ENCODE measurements at regions not wholly inside any gene's neighbourhood (a gene's known extent, or its start where the extent isn't known, plus 50 kb on each side); places are given as distances from the start of the nearest gene placed in this dataset.
"Not testable (repeated sequence)": the region's sequence is repeated elsewhere in the genome, so short reads cannot be mapped to it uniquely, and the experiment has no call there.

GRCh38 chr9:22650946-22651345 is 204.3 kb downstream of the DMRTA1 start:
- no peak for DNase-seq (ENCODE audit: low spot score)

GRCh38 chr9:22654833-22655232 is 208.2 kb downstream of the DMRTA1 start:
- no peak for DNase-seq (ENCODE audit: low spot score)

GRCh38 chr9:22657713-22658112 is 211.1 kb downstream of the DMRTA1 start:
- no peak for DNase-seq (ENCODE audit: low spot score)

DNA sequence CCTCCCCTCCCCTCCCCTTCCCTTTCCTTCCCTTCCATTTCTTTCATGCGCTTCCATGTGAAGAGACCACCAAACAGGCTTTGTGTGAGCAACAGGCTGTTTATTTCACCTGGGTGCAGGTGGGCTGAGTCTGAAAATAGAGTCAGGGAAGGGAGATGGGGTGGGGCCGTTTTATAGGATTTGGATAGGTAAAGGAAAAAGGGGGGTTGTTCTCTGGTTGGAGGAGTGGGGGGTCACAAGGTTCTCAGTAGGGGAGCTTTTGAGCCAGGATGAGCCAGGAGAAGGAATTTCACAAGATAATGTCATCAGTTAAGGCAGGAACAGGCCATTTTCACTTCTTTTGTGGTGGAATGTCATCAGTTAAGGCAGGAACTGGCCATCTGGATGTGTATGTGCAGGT is 211.9 kb downstream of the DMRTA1 start:
- DNase-seq (ENCODE audit: low spot score): not testable (repeated sequence)

DNA sequence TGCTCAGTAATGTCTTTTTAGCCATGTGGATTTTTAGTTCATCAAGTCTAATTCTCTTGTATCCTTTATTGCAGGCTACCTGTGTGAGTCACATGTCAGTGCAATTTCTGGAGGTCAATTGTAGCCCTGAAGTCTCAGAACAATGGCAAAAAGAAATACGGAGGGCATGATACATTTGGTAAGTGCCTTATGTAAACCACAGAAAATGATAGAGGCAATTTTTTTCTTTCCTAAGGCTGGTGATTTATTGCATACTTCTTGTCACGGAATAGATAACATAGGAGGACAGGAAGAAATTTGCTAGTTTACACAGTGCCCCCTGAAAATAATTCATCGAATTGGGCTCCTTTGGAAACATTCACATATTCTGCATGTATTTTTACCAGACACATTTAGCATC is 235.9 kb downstream of the DMRTA1 start:
- DNase-seq (ENCODE audit: low spot score): no peak

DNA sequence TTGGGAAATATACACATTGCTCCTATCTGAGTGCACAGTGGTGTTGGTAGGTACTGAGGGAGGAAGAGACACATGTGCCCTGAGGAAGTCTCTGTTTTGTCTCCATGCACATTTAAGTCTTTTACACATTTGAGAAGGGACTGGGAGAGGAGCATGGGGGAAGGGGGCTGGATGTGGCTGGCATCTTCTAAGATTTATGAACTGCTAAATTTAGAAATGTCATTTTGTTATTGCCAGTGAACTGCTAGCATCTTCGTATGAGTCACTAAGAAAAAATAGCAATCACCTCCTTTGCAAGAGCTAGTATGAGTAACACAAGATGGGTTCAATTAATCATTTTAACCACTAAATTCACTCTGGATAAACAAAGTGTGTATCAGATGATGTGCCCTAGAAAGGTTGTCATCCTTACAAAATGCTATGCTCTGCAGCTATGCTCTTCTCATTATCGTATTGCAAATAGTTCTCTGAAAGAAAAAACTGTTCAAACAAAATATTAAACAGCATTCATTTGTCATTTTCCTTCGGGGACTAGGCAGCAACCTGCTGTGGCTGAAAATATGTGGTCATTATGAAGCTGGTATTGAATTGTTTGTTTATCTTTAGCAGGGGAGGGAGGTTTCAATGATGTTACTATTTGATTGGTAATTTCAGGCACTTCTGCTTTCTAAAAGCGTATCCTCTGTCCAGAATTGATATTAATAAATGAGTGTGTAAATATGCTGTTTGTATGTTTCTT is 236.5 kb downstream of the DMRTA1 start:
- DNase-seq (ENCODE audit: low spot score): peak; percentile 45

DNA sequence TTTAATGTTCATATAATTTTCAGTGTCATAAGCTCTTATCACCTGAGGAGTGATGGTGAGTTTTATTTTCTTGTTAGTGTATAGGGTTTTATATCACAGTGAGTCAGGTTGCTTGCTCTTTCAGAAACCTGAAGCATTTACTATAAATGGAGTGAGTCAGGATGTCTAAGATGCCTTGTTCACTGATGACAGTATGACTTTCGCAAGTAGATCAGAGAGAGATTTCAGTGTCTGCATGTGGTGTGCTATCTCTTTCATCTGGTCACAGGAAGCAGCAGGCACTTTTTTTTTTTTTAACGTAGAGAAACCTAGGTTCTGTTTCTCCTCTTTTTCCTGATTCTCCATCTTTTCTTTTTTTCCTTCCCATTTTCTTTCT is 237.1 kb downstream of the DMRTA1 start:
- DNase-seq (ENCODE audit: low spot score): peak; percentile 71

GRCh38 chr9:22693156-22693555 is 246.5 kb downstream of the DMRTA1 start:
- DNase-seq (ENCODE audit: low spot score): no peak

GRCh38 chr9:22700171-22700570 is 253.5 kb downstream of the DMRTA1 start:
- no peak for DNase-seq (ENCODE audit: low spot score)

DNA sequence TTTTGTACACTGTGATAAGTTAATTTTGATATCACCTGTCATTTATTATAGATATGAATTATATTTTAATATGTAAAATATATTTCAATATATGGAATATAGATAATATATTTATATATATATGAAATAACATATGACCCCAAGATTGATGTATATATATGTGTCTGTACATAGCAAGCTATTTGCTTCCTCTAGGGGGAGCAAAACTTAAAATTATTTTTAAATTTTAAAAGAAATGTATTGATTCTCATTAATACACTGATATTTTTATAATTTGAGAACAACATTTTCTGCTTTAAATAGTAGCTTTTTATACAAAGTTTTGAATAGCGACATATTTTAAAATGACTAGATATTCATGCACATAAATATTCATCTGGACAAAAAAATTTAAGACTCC is 272.0 kb downstream of the DMRTA1 start:
- no peak for DNase-seq (ENCODE audit: low spot score)

DNA sequence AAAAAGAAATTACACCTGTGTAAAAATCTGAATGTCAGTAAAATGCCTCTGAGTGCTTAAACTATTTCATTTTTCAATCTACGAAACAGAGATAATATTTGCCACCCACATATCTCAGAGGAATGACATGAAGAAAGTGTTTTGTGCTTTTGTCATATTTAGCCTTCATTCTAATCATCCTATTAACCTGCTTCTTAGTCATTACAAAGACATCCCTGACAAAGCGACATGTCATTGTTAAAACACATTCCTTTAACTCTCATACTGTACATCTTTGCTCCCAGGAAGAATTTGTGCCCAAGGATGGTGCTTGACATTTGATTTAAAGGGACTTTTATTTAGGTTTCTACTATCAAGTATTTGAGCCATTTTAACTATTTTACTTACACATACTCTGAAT is 275.9 kb downstream of the DMRTA1 start:
- peak; percentile 16 for DNase-seq (ENCODE audit: low spot score)

GRCh38 chr9:22731786-22732185 is 285.2 kb downstream of the DMRTA1 start:
- DNase-seq (ENCODE audit: low spot score): no peak

DNA sequence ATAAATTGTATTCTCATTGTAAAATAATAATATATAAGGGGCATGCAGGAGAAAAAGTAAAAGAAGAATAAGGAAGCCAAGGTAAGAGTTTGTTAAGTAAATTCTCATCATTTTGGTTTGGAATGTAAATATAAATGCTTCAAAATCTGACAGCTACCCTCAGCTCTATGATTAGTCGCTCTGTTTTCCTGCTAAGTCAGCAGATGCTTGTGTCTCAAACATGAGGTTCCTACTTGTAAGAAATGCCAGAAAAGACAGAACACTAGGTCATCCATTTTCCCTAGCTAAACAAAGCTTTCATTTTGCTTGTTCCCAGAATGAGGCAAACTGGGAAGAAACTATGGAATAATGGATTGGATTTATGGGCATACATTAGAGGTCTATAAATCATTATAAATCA is 293.1 kb downstream of the DMRTA1 start:
- no peak for DNase-seq (ENCODE audit: low spot score)

DNA sequence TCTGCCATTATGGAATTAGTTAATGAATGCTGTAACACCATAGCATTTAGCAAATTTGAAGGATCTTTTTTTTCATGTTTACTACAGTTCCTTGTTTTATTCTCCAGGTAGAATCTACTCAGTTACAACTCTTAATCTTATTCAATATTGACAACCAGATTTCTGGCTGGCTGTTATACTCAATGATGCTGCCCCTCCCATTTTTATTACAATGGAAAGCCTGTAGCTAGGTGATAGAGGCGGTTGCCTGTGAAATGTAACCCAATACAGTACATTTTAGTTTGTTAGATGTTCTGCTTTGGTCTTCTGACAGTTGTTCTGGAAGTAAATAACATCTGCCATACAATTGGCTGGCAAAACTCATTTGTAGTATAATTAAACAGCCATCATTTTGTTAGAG is 294.2 kb downstream of the DMRTA1 start:
- DNase-seq (ENCODE audit: low spot score): no peak

- DNase-seq (ENCODE audit: low spot score): no peak
Observed at GRCh38 chr9:22742401-22742800, 295.8 kb downstream of the DMRTA1 start.

DNA sequence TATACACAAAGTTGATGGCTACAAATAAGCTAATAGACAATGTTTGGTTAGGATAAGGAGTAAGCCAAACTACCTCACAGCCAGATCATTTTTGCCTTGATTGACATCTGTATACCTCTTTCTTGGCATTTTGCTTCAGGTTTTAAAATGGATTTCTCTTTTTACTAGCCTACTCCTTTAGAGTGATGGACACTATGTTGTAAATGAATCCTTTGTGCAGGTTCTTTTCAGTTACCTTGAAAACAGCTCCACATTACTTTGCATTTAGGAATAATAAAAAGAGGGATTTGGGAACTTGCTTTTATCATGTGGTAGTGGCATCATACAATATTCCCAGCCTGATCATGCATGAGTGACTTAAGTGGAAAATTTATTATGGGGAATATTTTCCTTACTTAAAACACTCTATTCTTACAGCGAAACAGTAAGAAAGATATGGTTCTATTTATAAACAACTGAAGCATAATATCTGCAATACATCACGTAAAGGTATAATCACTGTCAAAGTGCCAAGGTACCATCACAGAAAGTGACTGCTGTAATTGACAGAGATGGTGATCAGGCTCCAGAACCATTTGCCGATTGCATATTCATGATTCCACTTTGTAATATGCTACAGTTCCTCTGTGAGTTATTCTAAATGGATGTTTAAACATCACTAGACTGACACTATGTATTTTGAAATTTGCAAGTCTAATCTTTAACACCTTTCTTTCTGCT is 327.0 kb downstream of the DMRTA1 start:
- DNase-seq (ENCODE audit: low spot score): no peak

GRCh38 chr9:22790329-22790728 is 343.7 kb downstream of the DMRTA1 start:
- DNase-seq (ENCODE audit: low spot score): no peak

DNA sequence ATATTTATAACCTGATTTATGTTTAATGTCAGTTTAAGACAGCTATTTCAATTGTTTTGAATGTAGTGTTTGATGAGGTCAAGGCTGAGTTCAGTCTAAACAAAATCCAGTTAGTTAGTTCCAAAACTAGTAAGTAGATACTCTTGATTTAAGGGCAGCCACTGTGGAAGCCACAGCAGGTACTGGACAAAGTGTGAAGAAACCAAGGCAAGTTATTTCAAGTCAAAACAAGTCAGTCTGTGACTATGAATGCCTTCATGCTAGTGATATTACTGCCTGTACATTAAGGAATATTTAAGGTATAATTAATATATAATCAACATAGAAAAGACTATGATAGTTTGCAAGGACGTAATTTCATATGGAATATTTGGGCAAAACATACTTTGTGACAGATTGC is 362.3 kb downstream of the DMRTA1 start:
- DNase-seq (ENCODE audit: low spot score): no peak

DNA sequence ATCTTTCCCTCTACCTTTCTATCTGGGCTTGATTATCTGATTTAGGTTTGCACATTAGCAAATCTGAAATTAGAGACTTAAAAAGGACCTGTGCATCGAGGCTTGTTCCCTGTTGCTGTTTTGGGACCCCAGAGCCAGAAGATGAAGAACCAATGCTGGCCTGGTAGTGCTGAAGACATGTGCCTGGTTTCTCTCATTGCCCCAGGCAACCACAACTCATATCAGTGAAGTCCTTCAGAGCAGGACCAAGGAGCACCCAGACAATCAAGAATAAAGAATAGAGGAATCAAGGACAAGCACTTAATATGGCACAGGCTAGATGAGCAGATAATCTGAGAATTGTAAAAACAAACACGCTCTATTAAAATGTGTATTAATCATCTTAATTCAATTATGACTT is 362.7 kb downstream of the DMRTA1 start:
- DNase-seq (ENCODE audit: low spot score): no peak

GRCh38 chr9:22813529-22813928 is 366.9 kb downstream of the DMRTA1 start:
- DNase-seq (ENCODE audit: low spot score): peak; percentile 66

DNA sequence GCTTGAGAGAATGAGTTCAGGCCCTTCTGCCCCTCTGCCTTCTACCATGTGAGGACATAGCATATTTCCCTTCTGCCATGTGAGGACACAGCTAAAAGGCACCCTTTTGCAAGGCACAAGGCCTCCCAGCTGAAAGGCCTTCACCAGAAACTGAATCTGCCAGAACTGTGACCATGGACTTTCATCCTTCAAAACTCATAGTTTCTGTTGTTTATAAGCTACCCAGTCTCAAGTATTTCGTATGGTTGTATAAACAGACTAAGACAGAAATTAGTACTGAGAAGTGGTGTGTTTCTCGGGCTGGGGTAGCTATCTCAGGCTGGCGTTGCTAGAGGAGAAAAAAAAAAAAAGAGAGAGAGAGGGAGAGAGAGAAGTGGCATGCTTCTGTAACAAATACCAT is 368.6 kb downstream of the DMRTA1 start:
- DNase-seq (ENCODE audit: low spot score): no peak

GRCh38 chr9:22817181-22817580 is 370.6 kb downstream of the DMRTA1 start:
- no peak for DNase-seq (ENCODE audit: low spot score)

GRCh38 chr9:22829236-22829635 is 382.6 kb downstream of the DMRTA1 start:
- no peak for DNase-seq (ENCODE audit: low spot score)

DNA sequence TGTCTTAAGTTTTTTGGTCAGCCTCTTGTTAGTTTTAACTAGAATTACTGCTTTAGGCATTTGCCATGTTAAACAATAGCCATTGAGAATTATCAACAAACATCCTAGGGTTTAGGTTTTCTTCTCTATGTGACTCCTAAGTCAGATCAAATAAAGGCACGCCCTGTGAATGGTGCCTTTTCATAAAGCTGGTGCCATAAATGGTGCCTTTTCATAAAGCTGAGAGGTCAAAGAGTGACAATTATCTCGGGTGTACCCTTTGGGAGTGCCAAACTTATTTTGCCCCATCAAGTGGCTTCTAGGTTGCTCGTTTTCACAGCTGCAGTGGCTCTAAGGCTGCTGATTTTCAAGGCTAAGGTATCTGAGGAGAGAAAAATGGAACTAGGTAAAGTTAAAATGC is 391.6 kb downstream of the DMRTA1 start:
- DNase-seq (ENCODE audit: low spot score): no peak

All from RKO (cell line).